ENCODE measurements at regions not wholly inside any gene's neighbourhood (a gene's known extent, or its start where the extent isn't known, plus 50 kb on each side); places are given as distances from the start of the nearest gene placed in this dataset.

DNA sequence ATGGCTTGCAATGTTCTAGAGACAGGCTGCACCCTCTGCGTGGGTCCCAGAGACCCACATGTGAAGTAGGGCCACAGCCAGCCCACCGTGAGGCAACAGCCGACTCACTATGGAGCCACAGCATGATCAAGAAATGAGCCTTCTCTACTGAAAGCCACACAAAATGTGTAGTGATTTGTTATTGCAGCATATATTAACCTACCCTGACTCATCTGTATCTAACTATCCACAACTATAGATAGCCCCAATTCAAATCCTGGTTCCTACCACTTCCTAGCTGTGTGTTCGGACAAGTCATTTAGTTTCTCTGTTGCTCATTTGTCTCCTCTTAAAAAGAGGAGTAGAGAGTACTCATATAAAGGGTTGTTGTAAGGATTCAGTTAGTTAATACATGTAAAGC is 1152.3 kb downstream of the BCL11B start:
- TF ChIP-seq, protein P1, sequence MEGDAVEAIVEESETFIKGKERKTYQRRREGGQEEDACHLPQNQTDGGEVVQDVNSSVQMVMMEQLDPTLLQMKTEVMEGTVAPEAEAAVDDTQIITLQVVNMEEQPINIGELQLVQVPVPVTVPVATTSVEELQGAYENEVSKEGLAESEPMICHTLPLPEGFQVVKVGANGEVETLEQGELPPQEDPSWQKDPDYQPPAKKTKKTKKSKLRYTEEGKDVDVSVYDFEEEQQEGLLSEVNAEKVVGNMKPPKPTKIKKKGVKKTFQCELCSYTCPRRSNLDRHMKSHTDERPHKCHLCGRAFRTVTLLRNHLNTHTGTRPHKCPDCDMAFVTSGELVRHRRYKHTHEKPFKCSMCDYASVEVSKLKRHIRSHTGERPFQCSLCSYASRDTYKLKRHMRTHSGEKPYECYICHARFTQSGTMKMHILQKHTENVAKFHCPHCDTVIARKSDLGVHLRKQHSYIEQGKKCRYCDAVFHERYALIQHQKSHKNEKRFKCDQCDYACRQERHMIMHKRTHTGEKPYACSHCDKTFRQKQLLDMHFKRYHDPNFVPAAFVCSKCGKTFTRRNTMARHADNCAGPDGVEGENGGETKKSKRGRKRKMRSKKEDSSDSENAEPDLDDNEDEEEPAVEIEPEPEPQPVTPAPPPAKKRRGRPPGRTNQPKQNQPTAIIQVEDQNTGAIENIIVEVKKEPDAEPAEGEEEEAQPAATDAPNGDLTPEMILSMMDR (IDR thresholded peaks at IDR 0.05), result no peak
- TF ChIP-seq POLR2A (IDR thresholded peaks at IDR 0.05), result no peak
- no peak for TF ChIP-seq POLR2AphosphoS5 (IDR thresholded peaks at IDR 0.05)

All from prostate gland (tissue), 2 donors.